ENCODE measurements at regions not wholly inside any gene's neighbourhood (a gene's known extent, or its start where the extent isn't known, plus 50 kb on each side); places are given as distances from the start of the nearest gene placed in this dataset.

DNA sequence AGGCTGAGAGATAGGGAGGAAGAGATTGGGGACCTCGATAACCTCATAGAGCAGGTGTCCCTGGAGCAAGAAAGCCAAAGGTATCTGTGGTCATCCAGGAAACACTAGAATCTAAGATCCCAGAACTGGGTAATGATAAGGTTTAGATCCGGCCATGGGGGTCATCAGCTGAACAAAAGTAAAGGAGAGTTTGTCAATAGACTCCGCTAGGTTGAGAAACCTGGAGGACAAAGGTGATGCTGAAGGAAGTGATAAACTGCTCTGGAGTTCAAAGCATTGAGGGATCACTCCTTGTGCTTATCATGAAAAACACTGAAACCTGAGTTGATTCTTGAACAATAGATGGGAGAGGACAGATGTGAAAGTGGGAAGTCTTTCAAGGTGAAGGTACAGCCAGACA is 59.5 kb upstream of the SLC2A1 start:
- no peak for TF ChIP-seq POLR2A (IDR thresholded peaks at IDR 0.05)
- TF ChIP-seq, protein P1, sequence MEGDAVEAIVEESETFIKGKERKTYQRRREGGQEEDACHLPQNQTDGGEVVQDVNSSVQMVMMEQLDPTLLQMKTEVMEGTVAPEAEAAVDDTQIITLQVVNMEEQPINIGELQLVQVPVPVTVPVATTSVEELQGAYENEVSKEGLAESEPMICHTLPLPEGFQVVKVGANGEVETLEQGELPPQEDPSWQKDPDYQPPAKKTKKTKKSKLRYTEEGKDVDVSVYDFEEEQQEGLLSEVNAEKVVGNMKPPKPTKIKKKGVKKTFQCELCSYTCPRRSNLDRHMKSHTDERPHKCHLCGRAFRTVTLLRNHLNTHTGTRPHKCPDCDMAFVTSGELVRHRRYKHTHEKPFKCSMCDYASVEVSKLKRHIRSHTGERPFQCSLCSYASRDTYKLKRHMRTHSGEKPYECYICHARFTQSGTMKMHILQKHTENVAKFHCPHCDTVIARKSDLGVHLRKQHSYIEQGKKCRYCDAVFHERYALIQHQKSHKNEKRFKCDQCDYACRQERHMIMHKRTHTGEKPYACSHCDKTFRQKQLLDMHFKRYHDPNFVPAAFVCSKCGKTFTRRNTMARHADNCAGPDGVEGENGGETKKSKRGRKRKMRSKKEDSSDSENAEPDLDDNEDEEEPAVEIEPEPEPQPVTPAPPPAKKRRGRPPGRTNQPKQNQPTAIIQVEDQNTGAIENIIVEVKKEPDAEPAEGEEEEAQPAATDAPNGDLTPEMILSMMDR (IDR thresholded peaks at IDR 0.05) = no peak

Measured in body of pancreas (tissue), 4 donors.